ENCODE measurements at regions not wholly inside any gene's neighbourhood (a gene's known extent, or its start where the extent isn't known, plus 50 kb on each side); places are given as distances from the start of the nearest gene placed in this dataset.

DNA sequence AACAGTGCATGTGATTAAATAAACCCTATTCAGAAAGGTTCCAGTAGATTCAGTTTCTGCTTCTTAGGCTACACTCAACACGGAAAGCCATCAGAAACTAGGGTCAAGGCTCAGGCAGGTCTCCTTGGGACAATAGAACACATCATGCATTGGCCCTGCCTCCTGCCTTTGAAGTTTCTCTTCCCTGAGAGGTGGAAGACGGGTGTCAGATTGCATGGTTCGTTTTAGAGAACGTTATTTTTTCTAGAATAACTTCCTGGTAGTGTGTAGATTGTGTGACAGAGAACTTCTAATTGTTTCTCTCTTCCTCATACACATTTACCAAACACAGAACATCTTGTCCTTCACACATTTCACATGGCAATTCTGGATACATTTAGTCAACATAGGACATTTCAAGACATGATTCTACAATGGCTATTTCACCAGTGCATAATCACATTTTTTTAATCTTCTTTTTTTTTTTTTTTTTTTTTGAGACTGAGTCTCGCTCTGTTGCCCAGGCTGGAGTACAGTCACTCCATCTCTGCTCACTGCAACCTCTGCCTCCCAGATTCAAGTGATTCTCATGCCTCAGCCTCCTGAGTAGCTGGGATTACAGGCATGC lies 106.6 kb upstream of the AMN1 start:
- no peaks in the 10 kb centered on the region for H3K79me2 ChIP-seq (ENCODE audit: insufficient read depth, low read length)
- no peak overlapping the region for H2AFZ ChIP-seq (ENCODE audit: low read depth, low read length)
- Mint-ChIP-seq H3K36me3 (ENCODE audit: low read depth, unreplicated experiment) (no peaks in the 10 kb centered on the region), H3K27ac (ENCODE audit: unreplicated experiment) (no peak overlapping the region), H3K4me1 (ENCODE audit: low read depth, unreplicated experiment) (no peaks in the 10 kb centered on the region), H3K27me3 (ENCODE audit: low read depth, unreplicated experiment) (no peaks in the 10 kb centered on the region), H3K4me3 (ENCODE audit: unreplicated experiment) (no peak overlapping the region), H3K9me3 (ENCODE audit: unreplicated experiment) (peaks cover 9% of the 10 kb centered on the region)
- H3K4me3 ChIP-seq (ENCODE audit: insufficient read depth, low read depth, low read length): no peak overlapping the region
- no peak overlapping the region for H3K4me2 ChIP-seq (ENCODE audit: low read length)
- no peaks in the 10 kb centered on the region for H3K36me3 ChIP-seq (ENCODE audit: insufficient read depth, low read length)
- H3K9ac ChIP-seq (ENCODE audit: low read length): no peak overlapping the region
- H3K9me3 ChIP-seq (ENCODE audit: insufficient read depth, low read depth, low read length): no peaks in the 10 kb centered on the region
- DNase-seq (ENCODE audit: low read depth) (no peak), FAIRE-seq (no peak)
- H4K20me1 ChIP-seq (ENCODE audit: insufficient read depth, low read length): no peaks in the 10 kb centered on the region
- no peaks in the 10 kb centered on the region for H3K27me3 ChIP-seq (ENCODE audit: insufficient read depth, low read length)
- no peak for TF ChIP-seq EZH2 (IDR thresholded peaks at IDR 0.05; ENCODE audit: insufficient read depth, low read length)
- TF ChIP-seq, protein P1, sequence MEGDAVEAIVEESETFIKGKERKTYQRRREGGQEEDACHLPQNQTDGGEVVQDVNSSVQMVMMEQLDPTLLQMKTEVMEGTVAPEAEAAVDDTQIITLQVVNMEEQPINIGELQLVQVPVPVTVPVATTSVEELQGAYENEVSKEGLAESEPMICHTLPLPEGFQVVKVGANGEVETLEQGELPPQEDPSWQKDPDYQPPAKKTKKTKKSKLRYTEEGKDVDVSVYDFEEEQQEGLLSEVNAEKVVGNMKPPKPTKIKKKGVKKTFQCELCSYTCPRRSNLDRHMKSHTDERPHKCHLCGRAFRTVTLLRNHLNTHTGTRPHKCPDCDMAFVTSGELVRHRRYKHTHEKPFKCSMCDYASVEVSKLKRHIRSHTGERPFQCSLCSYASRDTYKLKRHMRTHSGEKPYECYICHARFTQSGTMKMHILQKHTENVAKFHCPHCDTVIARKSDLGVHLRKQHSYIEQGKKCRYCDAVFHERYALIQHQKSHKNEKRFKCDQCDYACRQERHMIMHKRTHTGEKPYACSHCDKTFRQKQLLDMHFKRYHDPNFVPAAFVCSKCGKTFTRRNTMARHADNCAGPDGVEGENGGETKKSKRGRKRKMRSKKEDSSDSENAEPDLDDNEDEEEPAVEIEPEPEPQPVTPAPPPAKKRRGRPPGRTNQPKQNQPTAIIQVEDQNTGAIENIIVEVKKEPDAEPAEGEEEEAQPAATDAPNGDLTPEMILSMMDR (IDR thresholded peaks at IDR 0.05; ENCODE audit: insufficient read depth, low read depth, low read length): no peak
- H3K4me1 ChIP-seq (ENCODE audit: insufficient read depth, low read length): no peaks in the 10 kb centered on the region
- H3K27ac ChIP-seq (ENCODE audit: low read depth, low read length): no peak overlapping the region

DNA sequence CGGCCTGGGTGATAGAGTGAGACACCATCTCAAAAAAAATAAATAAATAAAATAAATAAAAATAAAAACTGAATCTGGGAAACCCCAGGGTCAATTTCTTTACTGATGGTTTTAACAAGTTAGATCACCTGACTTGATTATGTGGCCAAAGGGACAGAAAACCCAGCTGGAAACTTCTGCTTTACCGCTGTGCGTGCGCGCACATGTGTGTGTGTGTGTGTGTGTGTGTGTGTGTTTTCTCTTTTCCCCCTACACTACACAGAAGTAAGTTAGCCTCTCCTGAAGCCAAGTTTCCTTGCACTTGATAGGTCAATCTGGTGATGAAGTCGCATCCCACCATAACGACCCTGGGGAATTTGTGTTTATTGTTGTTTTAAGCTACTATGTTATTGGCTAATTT lies 105.3 kb upstream of the AMN1 start:
- H4K20me1 ChIP-seq (ENCODE audit: insufficient read depth, low read length): no peaks in the 10 kb centered on the region
- no peak overlapping the region for H3K9ac ChIP-seq (ENCODE audit: low read length)
- FAIRE-seq (no peak), DNase-seq (ENCODE audit: low read depth) (no peak)
- no peak overlapping the region for H2AFZ ChIP-seq (ENCODE audit: low read depth, low read length)
- H3K79me2 ChIP-seq (ENCODE audit: insufficient read depth, low read length): no peaks in the 10 kb centered on the region
- Mint-ChIP-seq H3K4me3 (ENCODE audit: unreplicated experiment) (no peak overlapping the region), H3K4me1 (ENCODE audit: low read depth, unreplicated experiment) (no peaks in the 10 kb centered on the region), H3K9me3 (ENCODE audit: unreplicated experiment) (peaks cover 9% of the 10 kb centered on the region), H3K36me3 (ENCODE audit: low read depth, unreplicated experiment) (no peaks in the 10 kb centered on the region), H3K27me3 (ENCODE audit: low read depth, unreplicated experiment) (no peaks in the 10 kb centered on the region), H3K27ac (ENCODE audit: unreplicated experiment) (no peak overlapping the region)
- H3K27me3 ChIP-seq (ENCODE audit: insufficient read depth, low read length): no peaks in the 10 kb centered on the region
- H3K27ac ChIP-seq (ENCODE audit: low read depth, low read length): no peak overlapping the region
- H3K9me3 ChIP-seq (ENCODE audit: insufficient read depth, low read depth, low read length): no peaks in the 10 kb centered on the region
- TF ChIP-seq, protein P1 (IDR thresholded peaks at IDR 0.05; ENCODE audit: insufficient read depth, low read depth, low read length): no peak
- no peak for TF ChIP-seq EZH2 (IDR thresholded peaks at IDR 0.05; ENCODE audit: insufficient read depth, low read length)
- H3K4me2 ChIP-seq (ENCODE audit: low read length): no peak overlapping the region
- H3K36me3 ChIP-seq (ENCODE audit: insufficient read depth, low read length): no peaks in the 10 kb centered on the region
- H3K4me3 ChIP-seq (ENCODE audit: insufficient read depth, low read depth, low read length): no peak overlapping the region
- H3K4me1 ChIP-seq (ENCODE audit: insufficient read depth, low read length): no peaks in the 10 kb centered on the region
